GM12874 (cell line): ENCODE measurements at regions not wholly inside any gene's neighbourhood (a gene's known extent, or its start where the extent isn't known, plus 50 kb on each side); places are given as distances from the start of the nearest gene placed in this dataset.

Experiments used
- CTCF ChIP-seq: IDR thresholded peaks from 2 replicates; pipeline ENCODE4 v1.5.1; 2011; ENCODE audit warnings: low read depth, mild to moderate bottlenecking, control low read depth, low read length, moderate library complexity; ENCODE audit not compliant: insufficient read depth

DNA sequence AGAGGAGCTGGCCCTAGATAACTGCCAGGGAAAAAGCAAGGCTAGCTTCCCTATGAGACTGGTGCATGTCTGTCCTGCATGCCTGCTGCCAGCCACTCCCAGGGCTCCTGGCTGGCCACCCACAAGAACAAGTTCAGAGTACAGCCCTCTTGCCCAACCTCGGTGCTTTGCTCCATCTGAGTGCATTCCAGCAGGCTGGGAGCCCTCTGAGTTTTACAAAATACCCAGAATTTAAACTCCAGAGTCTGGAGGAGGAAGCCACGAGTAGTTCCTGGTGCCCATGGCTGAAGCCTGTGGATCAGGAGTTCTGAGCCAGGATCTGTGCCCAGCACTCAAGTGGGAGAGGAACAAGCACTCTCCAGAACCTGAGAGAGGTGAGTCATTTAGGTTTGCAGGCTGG is 111.6 kb downstream of the MAGEE2 start:
- TF ChIP-seq CTCF: no peak

- TF ChIP-seq CTCF: no peak
Observed at GRCh38 chrX:75655627-75656026, 129.4 kb downstream of the MAGEE2 start.

DNA sequence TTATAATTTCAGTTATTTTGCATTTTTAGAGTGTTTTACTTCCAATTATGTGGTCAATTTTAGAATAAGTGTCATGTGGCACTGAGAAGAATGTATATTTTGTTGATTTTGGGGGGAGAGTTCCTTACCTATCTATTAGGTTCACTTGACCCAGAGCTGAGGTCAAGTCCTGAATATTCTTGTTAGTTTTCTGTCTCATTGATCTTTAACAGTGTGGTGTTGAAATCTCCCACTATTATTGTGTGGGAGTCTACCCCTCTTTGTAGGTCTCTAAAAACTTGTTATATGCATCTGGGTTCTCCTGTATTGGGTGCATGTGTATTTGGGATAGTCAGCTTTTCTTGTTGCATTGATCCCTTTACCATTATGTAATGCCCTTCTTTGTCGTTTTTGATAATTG is 127.0 kb upstream of the ZDHHC15 start:
- no peak for TF ChIP-seq CTCF

- TF ChIP-seq CTCF: no peak
Observed at GRCh38 chrX:75648803-75649588, 126.2 kb upstream of the ZDHHC15 start.

DNA sequence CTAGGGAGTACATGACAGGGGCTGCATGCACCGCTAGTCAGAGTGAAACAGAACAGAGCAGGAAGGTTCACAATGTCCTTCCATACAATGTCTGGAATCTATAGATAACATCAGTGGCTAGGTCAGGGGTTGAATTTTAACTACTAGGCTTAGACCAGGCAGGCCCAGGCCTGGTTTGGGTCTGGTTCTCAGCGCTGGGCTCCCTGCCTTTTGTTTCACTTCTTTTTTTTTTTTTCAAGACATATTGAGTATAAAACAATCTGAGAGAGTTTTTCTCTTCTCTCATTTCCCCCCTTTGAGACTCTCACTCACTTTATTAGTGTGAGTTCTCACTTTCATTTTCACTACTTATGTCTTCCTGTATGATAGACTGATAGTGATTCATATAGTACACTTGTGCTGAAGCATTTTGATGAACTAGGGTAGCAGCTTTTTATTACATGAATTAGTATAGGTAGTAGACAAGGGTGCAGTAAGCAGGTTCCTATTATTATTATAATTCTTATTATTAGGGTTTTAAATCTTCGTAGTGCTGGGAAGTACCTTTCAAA is 120.0 kb upstream of the ZDHHC15 start:
- TF ChIP-seq CTCF: no peak

GRCh38 chrX:75638332-75638731 is 115.5 kb upstream of the ZDHHC15 start:
- no peak for TF ChIP-seq CTCF

DNA sequence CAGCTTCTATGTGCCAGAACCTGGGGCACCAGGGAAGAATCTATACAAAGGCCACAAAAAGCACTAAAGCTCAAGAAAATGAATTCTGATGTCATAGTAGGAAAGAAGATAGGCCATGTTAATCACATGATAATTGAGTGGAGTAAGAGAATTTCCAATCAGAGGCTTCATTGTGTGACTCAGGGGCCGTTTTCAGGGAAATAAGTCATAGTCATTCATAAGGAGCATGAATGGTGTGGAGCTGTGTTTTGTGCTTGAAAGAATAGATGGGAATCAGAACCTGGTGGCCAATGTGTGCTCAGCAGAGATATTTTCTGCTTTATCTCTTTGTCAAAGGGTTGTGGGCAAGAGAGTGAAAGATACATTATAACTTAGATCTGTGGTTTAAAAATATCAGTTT is 102.4 kb upstream of the ZDHHC15 start:
- TF ChIP-seq CTCF: no peak
